Vagina (tissue), 2 donors: ENCODE measurements at regions not wholly inside any gene's neighbourhood (a gene's known extent, or its start where the extent isn't known, plus 50 kb on each side); places are given as distances from the start of the nearest gene placed in this dataset.

Source experiments
- DNase-seq, 2 donors: peaks; one replicate each; pipeline ENCODE4 v3.0.0-alpha.2; 2017; ENCODE audit errors: extremely low spot score in 2 of 2
- H3K27ac ChIP-seq: fragments of 200-600 bp; sonication (generic); one replicate; pipeline ENCODE4 v1.5.1; 2019
- H3K27me3 ChIP-seq: fragments of 200-600 bp; sonication (generic); one replicate; pipeline ENCODE4 v1.5.1; 2019
- H3K36me3 ChIP-seq, 2 donors: fragments of 200-600 bp; sonication (generic); one replicate each; pipeline ENCODE4 v1.5.1; 2017 to 2019
- H3K4me1 ChIP-seq: fragments of 200-600 bp; sonication (generic); one replicate; pipeline ENCODE4 v1.5.1; 2019
- H3K4me3 ChIP-seq, 2 donors: fragments of 200-600 bp; sonication (generic); 1 replicate in 1 of 2; 2 replicates in 1 of 2; pipeline ENCODE4 v1.5.1; 2016 to 2019
- H3K9me3 ChIP-seq: fragments of 200-600 bp; sonication (generic); one replicate; pipeline ENCODE4 v1.5.1; 2019
- POLR2A ChIP-seq, 2 donors: fragments of 450-650 bp; IDR thresholded peaks; one replicate each; pipeline ENCODE4 v1.6.1; 2017; ENCODE audit warnings: antibody characterized with exemption in 2 of 2, mild to moderate bottlenecking in 2 of 2, moderate library complexity in 2 of 2
- POLR2AphosphoS5 ChIP-seq, 2 donors: sonication (generic); formaldehyde crosslinking; IDR thresholded peaks; one replicate each; pipeline ENCODE4 v1.9.0; 2017; ENCODE audit warnings: antibody characterized with exemption in 2 of 2, mild to moderate bottlenecking in 2 of 2, low read depth in 1 of 2; ENCODE audit not compliant: insufficient read depth in 1 of 2
- intact Hi-C: fragments of 100-400 bp; cut with DNase I; formaldehyde crosslinking; loops from one replicate; pipeline ENCODE4 v1.15.1; 2023
- TF ChIP-seq, protein P1 (sequence below), 3 experiments: fragments of 450-650 bp in 2 of 3; fragments of 200-600 bp in 1 of 3; sonication (generic) in 1 of 3; IDR thresholded peaks; one replicate each; pipeline ENCODE4 v1.5.1; 2017 to 2019; ENCODE audit warnings: antibody characterized with exemption in 3 of 3, mild to moderate bottlenecking in 2 of 3, moderate library complexity in 2 of 3

DNA sequence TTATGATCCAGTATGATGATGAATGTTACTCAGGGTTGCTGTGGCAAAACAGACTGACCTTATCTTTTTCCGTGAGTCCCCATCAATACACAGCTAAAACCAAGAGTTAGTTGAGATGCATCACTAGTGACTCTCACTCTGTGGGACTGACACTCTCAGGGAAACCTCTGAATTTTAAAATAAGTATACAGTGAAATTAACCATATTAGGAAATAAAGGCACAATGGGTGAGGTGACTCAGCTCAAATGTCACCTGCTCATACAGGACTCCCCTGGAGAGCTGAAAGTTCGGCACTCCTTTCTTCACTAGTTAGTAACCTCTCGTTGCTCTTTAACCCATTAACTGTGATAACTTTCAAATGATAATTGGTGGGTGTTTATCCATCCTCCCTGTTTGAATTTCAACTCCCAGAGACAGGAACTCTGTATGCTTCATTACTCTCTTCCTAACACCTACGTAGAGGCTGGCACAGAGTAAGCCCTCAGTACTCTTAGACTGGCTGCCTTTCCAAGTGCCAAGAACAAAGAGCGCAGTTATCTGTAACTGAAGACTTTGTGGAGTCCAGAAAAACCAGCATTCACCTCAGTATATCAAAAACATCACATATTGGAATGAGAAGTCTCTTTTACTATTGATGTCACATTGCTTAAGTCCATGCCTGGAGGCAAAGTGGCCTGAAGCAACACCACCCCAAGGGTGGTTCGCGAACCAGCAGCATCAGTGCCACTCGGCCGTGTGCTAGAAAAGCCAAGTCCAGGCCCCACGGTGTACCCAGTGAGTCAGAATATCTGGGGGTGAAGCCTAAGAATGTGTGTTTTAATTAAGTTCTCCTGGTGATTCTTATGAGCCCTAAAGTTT lies 91.1 kb downstream of the NIBAN1 start:
- Histone ChIP-seq H3K36me3 (no peaks in the 10 kb centered on the region), H3K9me3 (no peaks in the 10 kb centered on the region), H3K4me3 (no peak overlapping the region), H3K27ac (peak overlapping the region; percentile 56), H3K27me3 (no peaks in the 10 kb centered on the region), H3K4me1 (peaks cover 29% of the 10 kb centered on the region)
- TF ChIP-seq, protein P1, sequence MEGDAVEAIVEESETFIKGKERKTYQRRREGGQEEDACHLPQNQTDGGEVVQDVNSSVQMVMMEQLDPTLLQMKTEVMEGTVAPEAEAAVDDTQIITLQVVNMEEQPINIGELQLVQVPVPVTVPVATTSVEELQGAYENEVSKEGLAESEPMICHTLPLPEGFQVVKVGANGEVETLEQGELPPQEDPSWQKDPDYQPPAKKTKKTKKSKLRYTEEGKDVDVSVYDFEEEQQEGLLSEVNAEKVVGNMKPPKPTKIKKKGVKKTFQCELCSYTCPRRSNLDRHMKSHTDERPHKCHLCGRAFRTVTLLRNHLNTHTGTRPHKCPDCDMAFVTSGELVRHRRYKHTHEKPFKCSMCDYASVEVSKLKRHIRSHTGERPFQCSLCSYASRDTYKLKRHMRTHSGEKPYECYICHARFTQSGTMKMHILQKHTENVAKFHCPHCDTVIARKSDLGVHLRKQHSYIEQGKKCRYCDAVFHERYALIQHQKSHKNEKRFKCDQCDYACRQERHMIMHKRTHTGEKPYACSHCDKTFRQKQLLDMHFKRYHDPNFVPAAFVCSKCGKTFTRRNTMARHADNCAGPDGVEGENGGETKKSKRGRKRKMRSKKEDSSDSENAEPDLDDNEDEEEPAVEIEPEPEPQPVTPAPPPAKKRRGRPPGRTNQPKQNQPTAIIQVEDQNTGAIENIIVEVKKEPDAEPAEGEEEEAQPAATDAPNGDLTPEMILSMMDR (IDR thresholded peaks at IDR 0.05) = no peak
- TF ChIP-seq POLR2A (IDR thresholded peaks at IDR 0.05) = no peak
- no peak for TF ChIP-seq POLR2AphosphoS5 (IDR thresholded peaks at IDR 0.05; ENCODE audit: insufficient read depth in 1 of 2, low read depth in 1 of 2)
- no peak for DNase-seq
- intact Hi-C loops = loop anchor here (5.0 kb wide), 1 partner anchor 84 kb away; no protein-coding TSS in a partner anchor

DNA sequence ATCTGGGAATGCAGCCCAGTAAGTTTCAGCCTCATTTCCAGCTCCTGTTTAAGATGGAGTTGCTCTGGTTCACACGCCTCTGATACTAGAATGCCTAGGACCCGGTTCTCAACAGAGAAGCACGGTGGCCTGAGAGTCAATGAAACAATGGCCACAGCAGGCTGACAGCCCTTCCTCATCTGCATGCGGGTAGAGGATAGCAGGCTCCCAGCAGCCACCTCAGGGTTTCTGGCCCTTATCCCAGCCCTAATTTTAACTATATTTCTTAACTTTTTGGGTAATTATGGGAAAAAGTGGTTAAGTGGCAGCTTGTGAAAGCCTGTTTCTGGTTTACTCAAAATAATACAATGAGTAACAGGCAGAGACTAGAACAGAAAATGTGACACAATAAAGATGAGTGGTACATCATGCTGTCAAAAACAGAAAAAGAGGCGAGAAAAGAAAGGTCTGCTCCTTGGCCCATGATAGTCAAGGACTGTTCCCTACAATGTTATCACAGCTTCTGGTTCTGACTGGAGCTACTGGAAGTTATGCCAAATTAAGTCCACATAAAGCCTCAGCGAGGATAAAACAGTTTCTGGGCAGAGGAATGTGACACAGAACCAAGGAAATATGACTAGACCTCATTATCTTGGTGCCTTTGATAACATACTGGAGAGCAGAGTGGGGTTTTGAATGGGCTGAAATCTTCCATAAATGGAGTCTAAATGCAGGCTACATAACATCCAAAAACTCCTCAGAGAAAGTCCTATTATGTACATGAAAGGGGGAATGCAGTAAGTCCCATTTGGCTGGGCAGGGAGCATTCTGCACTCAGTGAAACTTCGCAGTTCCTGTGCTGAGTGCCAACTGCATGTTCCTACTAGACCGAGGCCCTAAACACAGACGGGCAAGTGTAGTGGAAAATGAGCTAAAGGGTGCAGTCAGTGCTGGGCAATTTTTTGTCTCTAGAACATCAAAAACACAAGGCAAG lies 92.1 kb downstream of the NIBAN1 start:
- H3K4me1 ChIP-seq = peaks cover 19% of the 10 kb centered on the region
- TF ChIP-seq POLR2A (IDR thresholded peaks at IDR 0.05) (no peak), POLR2AphosphoS5 (IDR thresholded peaks at IDR 0.05; ENCODE audit: insufficient read depth in 1 of 2, low read depth in 1 of 2) (no peak)
- TF ChIP-seq, protein P1 (IDR thresholded peaks at IDR 0.05) = no peak
- H3K27me3 ChIP-seq = no peaks in the 10 kb centered on the region
- intact Hi-C loops = loop anchor here (5.0 kb wide), 1 partner anchor 85 kb away; no protein-coding TSS in a partner anchor
- no peaks in the 10 kb centered on the region for H3K9me3 ChIP-seq
- DNase-seq = no peak
- no peak overlapping the region for H3K4me3 ChIP-seq
- H3K36me3 ChIP-seq = no peaks in the 10 kb centered on the region
- H3K27ac ChIP-seq = peak overlapping the region; percentile 56

DNA sequence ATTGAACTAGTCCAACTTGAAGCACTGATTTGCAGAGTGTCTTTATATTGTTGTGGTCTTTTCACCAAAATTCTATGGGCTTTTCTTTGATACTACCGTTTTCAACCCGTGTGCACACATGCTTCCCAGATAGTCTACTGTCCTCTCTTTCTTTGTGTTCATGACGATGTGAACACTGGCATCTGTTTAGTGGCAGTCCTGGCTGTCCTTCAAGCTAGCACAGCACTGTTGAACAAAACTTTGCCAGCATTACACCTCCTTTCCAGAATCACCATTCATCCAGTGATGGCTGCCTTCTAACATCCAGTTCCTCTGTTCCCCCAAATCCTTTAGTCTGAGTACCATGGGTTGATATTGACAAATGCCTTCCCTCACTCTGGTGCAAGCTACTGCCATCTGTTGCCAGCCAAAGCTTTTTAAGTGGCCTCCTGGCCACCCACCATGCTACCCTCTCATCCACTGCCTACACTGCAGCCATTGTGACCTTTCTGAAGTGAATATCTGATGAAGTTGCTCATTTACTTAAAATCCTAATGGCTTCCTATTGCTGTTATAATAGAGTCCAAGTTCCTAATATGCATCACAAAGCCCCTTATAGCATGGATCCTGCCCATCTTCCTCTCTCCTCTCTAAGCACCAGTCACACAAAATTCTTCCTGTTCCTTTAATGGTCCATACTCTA lies 94.3 kb downstream of the NIBAN1 start:
- Histone ChIP-seq H3K27ac (no peak overlapping the region), H3K4me1 (peaks cover 12% of the 10 kb centered on the region), H3K36me3 (no peaks in the 10 kb centered on the region), H3K4me3 (no peak overlapping the region), H3K9me3 (no peaks in the 10 kb centered on the region), H3K27me3 (no peaks in the 10 kb centered on the region)
- TF ChIP-seq POLR2AphosphoS5 (IDR thresholded peaks at IDR 0.05; ENCODE audit: insufficient read depth in 1 of 2, low read depth in 1 of 2) (no peak), POLR2A (IDR thresholded peaks at IDR 0.05) (no peak)
- TF ChIP-seq, protein P1 (IDR thresholded peaks at IDR 0.05) = no peak
- DNase-seq = no peak
- intact Hi-C loops = loop anchor here (5.0 kb wide), 1 partner anchor 87 kb away; no protein-coding TSS in a partner anchor

DNA sequence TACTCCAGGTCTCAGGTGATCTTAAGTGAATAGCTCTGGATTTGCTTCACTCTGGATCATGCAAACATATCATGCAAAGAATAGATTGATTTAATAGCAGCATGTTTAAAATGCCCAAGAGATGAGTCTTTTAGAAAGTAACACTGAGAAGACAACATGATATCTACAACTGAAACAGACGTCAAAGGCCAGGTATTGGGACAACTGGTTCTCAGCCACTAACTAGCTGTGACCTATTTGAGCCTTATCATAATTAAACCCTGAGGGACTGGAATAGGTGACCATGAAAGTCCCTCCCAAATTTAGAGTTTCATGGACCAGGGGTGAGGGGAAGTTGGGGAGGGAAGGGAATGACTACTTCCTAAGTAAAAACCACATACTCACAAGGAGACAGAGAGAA lies 95.7 kb downstream of the NIBAN1 start:
- Histone ChIP-seq H3K9me3 (no peaks in the 10 kb centered on the region), H3K4me1 (peaks cover 12% of the 10 kb centered on the region), H3K27ac (no peak overlapping the region), H3K36me3 (peaks cover 0 to 1% of the 10 kb centered on the region in 2 donors), H3K4me3 (no peak overlapping the region), H3K27me3 (no peaks in the 10 kb centered on the region)
- intact Hi-C loops = no loop called here
- DNase-seq = no peak
- no peak for TF ChIP-seq POLR2A (IDR thresholded peaks at IDR 0.05)
- TF ChIP-seq, protein P1 (IDR thresholded peaks at IDR 0.05) = no peak
- TF ChIP-seq POLR2AphosphoS5 (IDR thresholded peaks at IDR 0.05; ENCODE audit: insufficient read depth in 1 of 2, low read depth in 1 of 2) = no peak
